ENCODE measurements at regions not wholly inside any gene's neighbourhood (a gene's known extent, or its start where the extent isn't known, plus 50 kb on each side); places are given as distances from the start of the nearest gene placed in this dataset.

GRCh38 chr7:85529831-85530230 lies 343.0 kb upstream of the SEMA3D start:
- Histone ChIP-seq H3K9me3 (replicated peaks) (no peaks in the 10 kb centered on the region), H3K27ac (replicated peaks) (no peak overlapping the region), H3K36me3 (no peaks in the 10 kb centered on the region), H3K4me3 (no peak overlapping the region), H3K27me3 (ENCODE audit: low read depth) (no peaks in the 10 kb centered on the region), H3K4me1 (no peaks in the 10 kb centered on the region)
- no peak for TF ChIP-seq CTCF (IDR thresholded peaks at IDR 0.05; ENCODE audit: borderline replicate concordance)
- intact Hi-C loops (cut with micrococcal nuclease), result no loop called here
- no peak for DNase-seq

GRCh38 chr7:85529201-85529600 lies 342.3 kb upstream of the SEMA3D start:
- no peaks in the 10 kb centered on the region for H3K9me3 ChIP-seq (replicated peaks)
- intact Hi-C loops (cut with micrococcal nuclease), result no loop called here
- H3K4me3 ChIP-seq, result no peak overlapping the region
- H3K27me3 ChIP-seq (ENCODE audit: low read depth), result no peaks in the 10 kb centered on the region
- H3K4me1 ChIP-seq, result no peaks in the 10 kb centered on the region
- no peak overlapping the region for H3K27ac ChIP-seq (replicated peaks)
- no peaks in the 10 kb centered on the region for H3K36me3 ChIP-seq
- no peak for TF ChIP-seq CTCF (IDR thresholded peaks at IDR 0.05; ENCODE audit: borderline replicate concordance)
- no peak for DNase-seq

- Histone ChIP-seq H3K9me3 (replicated peaks) (no peaks in the 10 kb centered on the region), H3K4me3 (no peak overlapping the region), H3K27me3 (ENCODE audit: low read depth) (no peaks in the 10 kb centered on the region), H3K36me3 (no peaks in the 10 kb centered on the region), H3K27ac (replicated peaks) (no peak overlapping the region), H3K4me1 (no peaks in the 10 kb centered on the region)
- intact Hi-C loops (cut with micrococcal nuclease), result no loop called here
- TF ChIP-seq CTCF (IDR thresholded peaks at IDR 0.05; ENCODE audit: borderline replicate concordance), result no peak
- DNase-seq, result no peak
Observed at GRCh38 chr7:85528581-85528980, 341.7 kb upstream of the SEMA3D start.

GRCh38 chr7:85525676-85526075 lies 338.8 kb upstream of the SEMA3D start:
- H3K36me3 ChIP-seq, result no peaks in the 10 kb centered on the region
- intact Hi-C loops (cut with micrococcal nuclease), result no loop called here
- H3K27ac ChIP-seq (replicated peaks), result no peak overlapping the region
- no peaks in the 10 kb centered on the region for H3K27me3 ChIP-seq (ENCODE audit: low read depth)
- no peaks in the 10 kb centered on the region for H3K9me3 ChIP-seq (replicated peaks)
- H3K4me1 ChIP-seq, result no peaks in the 10 kb centered on the region
- no peak for DNase-seq
- H3K4me3 ChIP-seq, result no peak overlapping the region
- no peak for TF ChIP-seq CTCF (IDR thresholded peaks at IDR 0.05; ENCODE audit: borderline replicate concordance)

GRCh38 chr7:85522070-85522469 lies 335.2 kb upstream of the SEMA3D start:
- no peak for TF ChIP-seq CTCF (IDR thresholded peaks at IDR 0.05; ENCODE audit: borderline replicate concordance)
- H3K4me3 ChIP-seq, result no peak overlapping the region
- no peak overlapping the region for H3K27ac ChIP-seq (replicated peaks)
- H3K9me3 ChIP-seq (replicated peaks), result no peaks in the 10 kb centered on the region
- no peaks in the 10 kb centered on the region for H3K4me1 ChIP-seq
- intact Hi-C loops (cut with micrococcal nuclease), result no loop called here
- DNase-seq, result no peak
- H3K36me3 ChIP-seq, result no peaks in the 10 kb centered on the region
- H3K27me3 ChIP-seq (ENCODE audit: low read depth), result no peaks in the 10 kb centered on the region

Data from left ventricle myocardium inferior (tissue), 1 donor.